ENCODE measurements at regions not wholly inside any gene's neighbourhood (a gene's known extent, or its start where the extent isn't known, plus 50 kb on each side); places are given as distances from the start of the nearest gene placed in this dataset.

DNA sequence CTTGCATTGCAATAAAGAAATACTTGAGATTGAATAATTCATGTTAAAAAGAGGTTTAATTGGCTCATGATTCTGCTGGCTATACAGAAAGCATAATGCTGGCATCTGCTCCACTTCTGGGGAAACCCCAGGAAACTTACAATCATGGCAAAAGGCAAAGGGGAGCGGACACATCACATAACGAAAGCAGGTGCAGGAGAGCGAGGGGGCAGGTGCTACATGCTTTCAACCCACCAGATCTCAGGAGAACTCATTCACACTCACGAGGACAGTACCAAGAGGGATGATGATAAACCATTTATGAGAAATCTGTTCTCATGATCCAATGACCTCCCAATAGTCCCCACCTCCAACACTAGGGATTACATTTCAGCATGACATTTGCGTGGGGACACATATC lies 172.6 kb downstream of the RASSF9 start:
- no peak for TF ChIP-seq EZH2 (IDR thresholded peaks at IDR 0.05; ENCODE audit: insufficient read depth, poor library complexity, severe bottlenecking)
- TF ChIP-seq EZH2phosphoT487 (IDR thresholded peaks at IDR 0.05; ENCODE audit: insufficient read depth, low read depth): no peak

Measured in GM23248 (cell line).